HG03139 (cell line): ENCODE measurements at regions not wholly inside any gene's neighbourhood (a gene's known extent, or its start where the extent isn't known, plus 50 kb on each side); places are given as distances from the start of the nearest gene placed in this dataset.
A peak's percentile ranks its signal among the peaks of the same experiment; 100 is the strongest.

Experiments used
- ATAC-seq: cut with Tn5 transposase; IDR thresholded peaks from one replicate; pipeline ENCODE4 v1.9.1; 2021; ENCODE audit not compliant: unreplicated experiment

DNA sequence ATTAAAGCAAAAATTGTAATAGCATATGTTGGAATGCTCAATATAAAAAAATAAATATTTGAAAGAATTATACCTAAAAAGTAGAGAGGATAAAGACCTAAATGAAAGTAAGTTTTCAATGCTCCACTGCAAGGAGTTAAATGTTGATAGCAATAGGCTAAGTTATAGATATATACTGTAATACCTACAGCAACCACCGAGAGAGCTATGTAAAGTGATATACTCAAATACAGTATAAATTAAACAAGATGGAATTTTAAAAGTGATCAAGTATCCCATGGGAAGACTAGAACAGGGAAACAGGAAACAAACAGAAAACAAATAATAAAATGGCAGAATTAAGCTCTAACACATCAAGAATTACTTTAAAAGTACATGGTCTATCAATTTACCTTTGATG lies 73.9 kb downstream of the CASP3 start:
- ATAC-seq: no peak

GRCh38 chr4:184574861-184575260 lies 74.4 kb downstream of the CASP3 start:
- no peak for ATAC-seq

DNA sequence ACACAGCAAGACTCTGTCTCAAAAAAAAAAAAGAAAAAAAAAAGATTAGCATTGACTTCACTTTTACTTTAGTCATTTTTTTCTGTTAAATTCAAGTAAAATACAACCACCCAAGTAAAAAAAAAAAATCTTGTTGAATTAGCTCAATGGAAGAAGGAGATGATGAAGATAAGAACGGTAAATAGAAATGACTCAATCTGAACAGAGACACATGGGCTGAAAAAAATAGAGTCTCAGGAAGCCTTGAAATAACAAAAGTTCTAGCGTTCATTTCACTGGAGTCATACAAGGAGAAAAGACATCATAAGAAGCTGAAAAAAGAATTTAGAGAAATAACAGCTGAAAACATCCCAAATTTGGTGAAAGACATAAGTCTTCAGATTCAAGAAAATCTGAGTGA lies 75.5 kb downstream of the CASP3 start:
- ATAC-seq: no peak

DNA sequence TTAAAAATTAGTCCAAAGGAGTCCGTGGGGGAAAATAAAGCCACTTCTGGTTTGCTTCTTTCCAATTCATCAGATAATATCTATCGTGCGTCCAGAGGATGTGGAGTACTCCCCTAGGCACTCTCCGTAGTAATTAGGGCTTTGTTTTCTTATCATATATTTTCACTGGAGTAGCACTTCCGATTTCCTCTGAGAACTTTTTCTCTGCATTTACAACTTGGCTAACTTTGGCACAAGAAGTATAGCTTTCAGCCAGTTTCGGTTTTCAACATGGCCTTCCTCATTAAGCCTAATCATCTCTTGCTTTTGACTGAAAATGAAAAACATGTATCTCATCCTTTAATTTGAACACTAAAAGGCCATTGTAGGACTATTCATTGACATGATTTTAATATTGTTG lies 80.5 kb downstream of the CASP3 start:
- no peak for ATAC-seq

- ATAC-seq: no peak
These were observed 85.6 kb downstream of the CASP3 start for GRCh38 chr4:184563621-184564020.

- no peak for ATAC-seq
These were observed 84.6 kb upstream of the IRF2 start for GRCh38 chr4:184558996-184559395.

- ATAC-seq: no peak
These were observed 79.5 kb upstream of the IRF2 start for GRCh38 chr4:184553891-184554290.

- ATAC-seq: no peak
These were observed 76.1 kb upstream of the IRF2 start for GRCh38 chr4:184550476-184550875.

GRCh38 chr4:184548648-184549341 lies 74.4 kb upstream of the IRF2 start:
- ATAC-seq: no peak

DNA sequence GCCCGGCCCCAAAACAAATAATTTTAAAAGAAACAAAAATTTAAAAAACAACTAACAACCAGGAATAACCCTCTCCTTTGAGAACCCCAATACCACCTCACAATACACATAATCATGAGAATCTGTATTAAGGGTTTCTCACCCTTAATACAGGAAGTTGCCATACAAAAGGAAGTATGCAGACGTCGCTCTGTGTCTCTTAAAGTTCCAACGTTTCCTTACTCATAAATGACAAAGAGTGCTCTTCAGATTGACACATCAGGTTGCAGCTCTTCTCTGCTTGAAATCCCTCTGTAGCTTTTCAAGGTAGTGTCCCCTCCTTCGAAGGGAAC lies 73.9 kb upstream of the IRF2 start:
- ATAC-seq: no peak

GRCh38 chr4:184544788-184545409 lies 70.5 kb upstream of the IRF2 start:
- no peak for ATAC-seq

- no peak for ATAC-seq
These were observed 67.6 kb upstream of the IRF2 start for GRCh38 chr4:184541907-184542306.

GRCh38 chr4:184540307-184540706 lies 66.0 kb upstream of the IRF2 start:
- no peak for ATAC-seq

DNA sequence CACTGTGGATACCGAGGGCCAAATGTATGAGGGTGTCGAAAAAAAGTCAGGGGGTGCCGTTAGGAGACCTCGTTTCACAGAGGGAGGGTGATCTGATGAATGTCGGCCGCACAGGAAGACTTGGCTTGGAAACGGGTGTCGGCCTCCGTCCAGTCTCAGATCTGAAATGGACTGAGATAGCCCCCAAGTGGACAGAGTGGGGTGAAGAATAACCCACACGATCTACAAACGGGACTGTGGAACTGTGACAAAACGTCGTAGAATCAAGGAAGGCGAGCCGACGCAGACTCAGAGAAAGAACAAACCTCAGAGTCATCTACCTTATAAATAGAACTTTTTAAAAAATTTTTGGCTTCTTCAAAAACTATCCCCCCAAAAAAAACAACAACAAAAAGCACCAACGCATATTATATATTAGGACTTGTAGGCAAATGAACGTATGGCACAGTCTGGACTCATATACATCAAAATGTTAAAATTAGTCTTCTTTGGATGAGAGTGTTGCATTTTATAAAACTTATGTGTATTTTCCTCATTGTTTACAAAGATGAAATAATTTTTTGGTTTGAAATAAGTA lies 63.8 kb upstream of the IRF2 start:
- peak; percentile 55 for ATAC-seq

DNA sequence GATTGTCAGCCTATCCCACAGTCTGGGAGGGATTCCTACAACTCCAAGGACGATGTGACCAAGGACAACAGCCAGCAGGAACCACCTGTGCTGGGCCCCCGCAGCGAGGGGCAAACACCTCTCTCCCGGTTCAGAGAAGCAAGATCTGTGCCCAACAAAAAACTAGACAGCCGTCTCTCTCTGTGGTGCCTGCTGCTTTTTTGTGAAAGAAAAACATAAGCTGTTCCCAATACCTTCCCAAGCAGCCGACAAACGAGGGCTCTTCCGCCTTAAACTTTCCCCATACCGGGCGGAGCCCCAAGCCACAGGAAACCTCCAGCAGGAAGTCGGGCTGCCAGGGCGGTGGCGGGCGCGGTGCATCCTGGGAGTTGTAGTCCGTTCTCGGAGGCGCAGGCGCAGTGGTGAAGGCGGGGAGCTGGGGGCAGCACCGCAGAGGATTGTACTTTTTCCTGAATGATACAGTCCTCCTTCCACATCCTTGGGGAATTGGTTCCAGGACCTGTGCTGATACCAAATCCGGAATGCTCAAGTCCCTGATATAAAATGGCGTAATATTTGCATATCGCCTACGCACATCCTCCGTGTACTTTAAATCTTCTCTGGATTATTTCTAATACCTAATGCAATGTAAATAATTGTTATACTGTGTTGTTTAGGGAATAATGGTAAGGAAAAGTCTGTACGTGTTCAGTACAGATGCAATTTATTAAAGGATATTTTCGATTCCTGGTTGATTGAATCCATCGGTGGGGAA lies 63.1 kb upstream of the IRF2 start:
- ATAC-seq: peak; percentile 42

- no peak for ATAC-seq
These were observed 62.5 kb upstream of the IRF2 start for GRCh38 chr4:184536881-184537248.

GRCh38 chr4:184536065-184536880 lies 61.9 kb upstream of the IRF2 start:
- ATAC-seq: no peak

- peak; percentile 52 for ATAC-seq
These were observed 60.4 kb upstream of the IRF2 start for GRCh38 chr4:184534511-184535391.

- ATAC-seq: no peak
These were observed 59.6 kb upstream of the IRF2 start for GRCh38 chr4:184533908-184534307.

GRCh38 chr4:184531008-184531407 lies 56.7 kb upstream of the IRF2 start:
- ATAC-seq: no peak
